ENCODE measurements at regions not wholly inside any gene's neighbourhood (a gene's known extent, or its start where the extent isn't known, plus 50 kb on each side); places are given as distances from the start of the nearest gene placed in this dataset.

GRCh38 chr2:59339837-59340207, 1098.7 kb upstream of the FANCL start (continued):
- TF ChIP-seq ZBTB4 (CRISPR knock-in tag; IDR thresholded peaks at IDR 0.05) (no peak), ZNF24 (IDR thresholded peaks at IDR 0.05) (no peak), CTCF (IDR thresholded peaks at IDR 0.05 in 2 of 3, conservative IDR thresholded peaks at IDR 0.05 in 1 of 3; ENCODE audit: control insufficient read depth in 2 of 3, extremely low read depth in 1 of 3, insufficient read depth in 1 of 3, low read depth in 3 of 3, low read length in 3 of 3) (no peak)

- DNase-seq (ENCODE audit: low read depth, low spot score) (no peak), FAIRE-seq (no peak), ATAC-seq (no peak)
- H4K20me1 ChIP-seq (ENCODE audit: control insufficient read depth, insufficient read depth), result no peaks in the 10 kb centered on the region
- no peak overlapping the region for H2AFZ ChIP-seq (ENCODE audit: control insufficient read depth, low read depth, low read length)
- ChIA-PET RAD21 (ENCODE audit: unreplicated experiment) (no interaction called here), CTCF (no interaction called here), POLR2A (no interaction called here), SMC1A (ENCODE audit: uncharacterized antibody, unreplicated experiment) (no interaction called here)
- BruUV-seq (replicated peaks), result no TSS peak
- H3K4me2 ChIP-seq (ENCODE audit: control insufficient read depth, insufficient read depth), result no peak overlapping the region
- no peak overlapping the region for H3K27ac ChIP-seq (ENCODE audit: control insufficient read depth, insufficient read depth)
- no peaks in the 10 kb centered on the region for H3K4me1 ChIP-seq (ENCODE audit: control insufficient read depth, insufficient read depth, low read length)
- H3K9me3 ChIP-seq (replicated peaks; ENCODE audit: control insufficient read depth, insufficient read depth, low read length), result no peaks in the 10 kb centered on the region
- 2% methylated on average over 8 of the region's 8 CpGs for WGBS (ENCODE audit: insufficient coverage, insufficient replicate concordance, low lambda C conversion rate, missing lambda C conversion rate)
- no peak overlapping the region for H3K4me3 ChIP-seq
- no peak overlapping the region for H3K9ac ChIP-seq (ENCODE audit: control insufficient read depth, insufficient read depth, low read length)
- in situ Hi-C loops (cut with MboI) (no loop called here), intact Hi-C loops (cut with micrococcal nuclease; ENCODE audit: unreplicated experiment) (no loop called here)
- H3K79me2 ChIP-seq (ENCODE audit: control insufficient read depth, insufficient read depth, low read length), result no peaks in the 10 kb centered on the region
- H3K27me3 ChIP-seq (replicated peaks in 1 of 2; ENCODE audit: control insufficient read depth in 2 of 2, insufficient read depth in 2 of 2, low read length in 1 of 2), result no peaks in the 10 kb centered on the region
- no peaks in the 10 kb centered on the region for H3K36me3 ChIP-seq (ENCODE audit: control insufficient read depth in 2 of 2, insufficient read depth in 2 of 2, low read length in 1 of 2)
- TF ChIP-seq SREBF1 (IDR thresholded peaks at IDR 0.05; ENCODE audit: low read length) (no peak), ZNF207 (IDR thresholded peaks at IDR 0.05; ENCODE audit: borderline replicate concordance) (no peak), CREB1 (IDR thresholded peaks at IDR 0.05; ENCODE audit: low read depth) (no peak), NKRF (conservative IDR thresholded peaks at IDR 0.05) (no peak), ZSCAN29 (IDR thresholded peaks at IDR 0.05) (no peak), NR2F1 (conservative IDR thresholded peaks at IDR 0.05) (no peak), JUND (IDR thresholded peaks at IDR 0.05; ENCODE audit: low read depth, low read length) (no peak), NBN (IDR thresholded peaks at IDR 0.05) (no peak), ZNF592 (IDR thresholded peaks at IDR 0.05) (no peak)
Observed at GRCh38 chr2:59339121-59339836, 1098.2 kb upstream of the FANCL start.

Data from GM12878 (cell line).